NCI-H345 (cell line): ENCODE measurements at regions not wholly inside any gene's neighbourhood (a gene's known extent, or its start where the extent isn't known, plus 50 kb on each side); places are given as distances from the start of the nearest gene placed in this dataset.
"Not testable (repeated sequence)": the region's sequence is repeated elsewhere in the genome, so short reads cannot be mapped to it uniquely, and the experiment has no call there.

ENCODE experiments used
- DNase-seq: peaks from one replicate; lab custom pipeline; 2025; lab: John Stamatoyannopoulos, UW

DNA sequence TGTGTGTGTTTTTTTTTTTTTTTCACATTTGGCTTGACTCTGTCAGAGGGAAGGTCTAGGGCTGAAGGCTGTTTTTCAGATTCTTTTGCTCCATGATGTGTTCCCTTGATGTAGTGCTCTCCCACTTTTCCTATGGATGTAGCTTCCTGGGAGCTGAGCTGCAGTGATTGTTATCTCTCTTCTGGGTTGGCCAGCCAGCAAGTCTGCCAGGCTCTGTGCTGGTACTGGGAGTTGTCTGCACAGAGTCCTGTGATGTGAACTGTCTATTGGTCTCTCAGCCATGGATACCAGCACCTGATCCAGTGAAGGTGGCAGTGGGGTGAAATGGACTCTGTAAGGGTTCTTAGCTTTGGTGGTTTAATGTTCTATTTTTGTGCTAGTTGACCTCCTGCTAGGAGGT is 377.4 kb upstream of the MAN1A1 start:
- not testable (repeated sequence) for DNase-seq

DNA sequence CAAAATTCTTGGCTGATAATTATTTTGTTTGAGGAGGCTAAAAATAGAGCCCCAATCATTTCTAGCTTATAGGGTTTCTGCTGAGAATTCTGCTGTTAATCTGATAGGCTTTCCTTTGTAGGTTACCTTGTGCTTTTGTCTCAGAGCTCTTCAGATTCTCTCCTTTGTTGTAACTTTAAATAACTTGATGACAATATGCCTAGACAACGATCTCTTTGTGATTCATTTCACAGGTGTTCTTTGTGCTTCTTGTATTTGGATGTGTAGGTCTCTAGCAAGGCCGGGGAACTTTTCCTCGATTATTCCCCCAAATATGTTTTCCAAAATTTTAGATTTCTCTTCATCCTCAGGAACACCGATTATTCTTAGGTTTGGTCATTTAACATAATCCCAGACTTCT is 376.5 kb upstream of the MAN1A1 start:
- no peak for DNase-seq

DNA sequence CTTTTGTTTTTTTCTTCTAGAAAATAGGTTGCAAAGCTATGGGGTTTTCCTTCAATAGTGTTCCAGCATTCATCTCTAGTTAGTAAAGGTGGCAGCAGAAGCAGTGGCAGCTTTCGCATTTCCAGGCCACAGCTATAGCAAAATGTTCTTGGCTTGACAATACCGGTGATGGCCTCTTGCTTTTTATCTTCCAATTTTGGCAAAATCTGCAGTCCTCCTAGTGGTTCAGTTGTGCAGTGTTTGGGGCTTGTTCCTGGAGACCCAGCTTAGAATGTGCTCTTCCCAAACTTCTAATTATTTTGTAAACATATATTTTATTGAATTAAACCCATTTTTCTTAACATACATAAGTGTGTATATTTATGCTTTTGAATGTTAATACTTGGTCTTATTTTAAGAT is 370.6 kb upstream of the MAN1A1 start:
- no peak for DNase-seq

DNA sequence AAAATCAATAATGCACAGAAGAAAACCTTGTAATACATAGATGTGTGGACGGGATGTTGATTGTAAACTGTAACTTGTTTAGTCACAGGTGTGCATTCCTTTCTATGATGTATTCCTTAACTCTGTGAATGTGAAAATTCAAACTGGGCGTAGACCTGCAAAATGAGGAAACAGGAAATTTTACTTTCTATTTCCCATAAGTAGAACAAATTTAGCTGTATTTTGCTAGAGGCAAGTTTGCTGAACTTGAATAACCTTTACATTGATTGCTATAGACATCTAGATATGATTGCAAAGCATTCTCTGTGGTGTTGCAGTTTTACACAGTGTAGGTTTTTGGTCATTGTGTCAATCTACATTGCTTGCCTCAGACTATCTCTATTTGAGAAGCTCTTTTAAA is 368.4 kb upstream of the MAN1A1 start:
- no peak for DNase-seq

DNA sequence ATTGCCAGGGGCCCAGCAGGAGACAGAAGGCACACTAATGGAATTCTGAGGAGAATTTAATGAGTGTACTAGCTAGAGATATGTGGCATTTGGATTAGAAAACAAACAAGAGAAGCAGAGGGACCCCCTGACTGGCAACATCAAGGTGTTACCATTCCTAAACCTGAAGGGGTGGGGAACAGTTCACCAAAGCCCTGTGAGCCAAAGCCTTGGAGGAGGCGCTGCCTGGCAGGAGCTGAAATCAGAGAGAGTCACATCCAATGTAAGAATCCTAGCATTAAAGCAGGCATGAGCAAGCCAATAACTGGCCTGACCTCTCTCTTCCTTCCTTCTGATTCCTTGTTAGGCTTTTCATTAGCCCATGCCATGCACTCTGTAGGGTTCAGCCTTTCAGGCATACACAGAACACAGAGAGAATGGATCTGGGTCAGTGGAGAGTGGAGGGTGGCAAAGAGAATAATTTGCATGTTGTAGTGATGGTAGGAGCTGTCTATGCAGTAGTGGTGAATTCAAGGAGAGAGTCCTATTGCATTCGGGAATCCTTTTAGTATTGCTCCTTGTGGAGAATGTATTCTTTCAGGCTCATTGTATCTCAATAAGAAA is 367.2 kb upstream of the MAN1A1 start:
- DNase-seq = no peak

DNA sequence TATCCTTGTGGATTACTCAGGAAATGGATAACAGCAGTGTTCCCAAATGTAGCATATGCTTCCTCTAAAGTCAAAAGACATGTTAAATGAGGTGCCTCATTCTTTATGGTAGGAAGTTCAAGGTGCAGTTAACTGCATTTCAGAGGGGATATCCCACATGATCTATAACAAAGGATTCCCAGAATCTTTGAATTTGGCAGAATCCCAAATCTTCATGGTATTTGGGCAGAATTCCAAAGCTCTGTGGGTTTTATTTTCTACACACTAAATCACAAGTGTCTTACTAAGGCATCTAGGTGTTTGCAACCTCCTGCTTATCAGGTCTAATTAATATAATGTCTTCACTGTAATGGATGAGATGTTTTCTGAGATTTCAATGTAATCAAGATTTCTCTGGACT is 364.3 kb upstream of the MAN1A1 start:
- no peak for DNase-seq

DNA sequence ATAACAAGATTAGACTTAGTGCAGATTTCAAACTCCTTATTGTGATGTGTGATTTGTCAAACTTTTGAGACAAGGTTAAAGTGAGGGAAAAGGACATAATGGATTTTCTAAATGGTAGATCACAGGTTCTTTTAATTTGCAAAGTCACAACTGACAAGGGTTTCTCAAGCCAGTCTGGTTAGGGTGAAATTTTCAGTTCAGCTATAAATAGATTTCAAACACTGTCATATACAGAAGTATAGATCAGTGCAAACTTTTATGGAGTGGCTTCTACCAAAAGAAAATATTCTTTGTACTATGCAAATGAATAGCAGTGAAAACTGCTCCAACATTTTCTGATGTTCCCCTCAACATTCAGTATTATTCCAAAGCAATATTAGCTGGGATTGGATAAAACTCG is 337.1 kb upstream of the MAN1A1 start:
- DNase-seq = no peak

DNA sequence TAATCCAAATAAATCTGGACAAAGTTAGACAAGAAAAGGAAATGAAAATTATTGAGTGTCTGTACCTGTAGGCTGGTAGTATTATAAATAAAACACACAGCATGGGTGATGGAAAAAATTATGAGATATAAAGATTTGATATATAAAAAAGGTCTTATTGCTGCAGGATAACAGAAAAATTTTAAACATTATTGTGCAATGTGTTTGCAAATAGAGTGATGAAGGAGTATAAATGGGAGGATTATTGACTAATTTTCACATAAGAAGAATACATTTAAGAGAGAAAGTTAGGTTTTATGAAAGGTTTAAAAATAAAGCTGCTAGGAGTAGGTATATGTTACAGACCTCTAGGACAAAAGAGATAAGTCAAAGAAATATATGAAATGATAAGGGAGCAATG is 336.7 kb upstream of the MAN1A1 start:
- no peak for DNase-seq

DNA sequence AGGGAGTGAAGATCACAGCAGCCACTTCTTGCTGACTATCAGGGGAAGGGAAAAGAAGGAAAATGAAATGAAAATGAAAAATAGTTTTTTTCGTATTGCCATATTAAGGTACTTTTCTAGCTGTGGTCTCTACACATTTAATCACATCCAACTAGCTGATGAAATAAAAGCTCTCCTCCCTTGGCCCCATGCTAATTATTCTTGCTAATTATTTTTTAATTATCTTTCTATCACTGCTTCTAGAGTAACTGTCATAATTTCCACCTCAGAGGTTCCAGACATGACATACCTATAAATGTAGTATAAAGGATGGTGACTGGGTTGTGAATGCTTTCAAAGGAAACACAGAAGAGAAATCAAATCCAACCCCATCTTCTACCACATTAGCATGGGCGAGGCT is 334.1 kb upstream of the MAN1A1 start:
- DNase-seq = no peak

DNA sequence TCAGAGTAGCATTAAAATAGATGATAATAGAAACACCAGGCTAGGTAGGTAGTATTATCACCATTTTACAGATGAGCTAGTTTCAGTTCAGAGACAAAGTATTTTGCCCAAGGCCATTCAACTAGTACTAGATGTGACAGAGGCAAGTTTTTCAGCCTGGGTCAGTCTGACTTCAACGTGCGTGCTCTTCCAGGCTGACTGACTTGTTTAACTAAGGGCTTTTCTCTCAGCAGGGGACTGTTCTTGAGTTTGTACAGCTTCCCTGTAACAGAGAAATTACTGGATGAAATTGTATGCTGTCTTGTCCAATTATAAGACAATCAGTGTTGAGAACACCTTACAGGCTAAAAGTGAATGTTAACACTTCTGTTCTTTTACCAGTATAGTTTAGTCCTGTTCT is 333.5 kb upstream of the MAN1A1 start:
- peak; percentile 23 for DNase-seq

DNA sequence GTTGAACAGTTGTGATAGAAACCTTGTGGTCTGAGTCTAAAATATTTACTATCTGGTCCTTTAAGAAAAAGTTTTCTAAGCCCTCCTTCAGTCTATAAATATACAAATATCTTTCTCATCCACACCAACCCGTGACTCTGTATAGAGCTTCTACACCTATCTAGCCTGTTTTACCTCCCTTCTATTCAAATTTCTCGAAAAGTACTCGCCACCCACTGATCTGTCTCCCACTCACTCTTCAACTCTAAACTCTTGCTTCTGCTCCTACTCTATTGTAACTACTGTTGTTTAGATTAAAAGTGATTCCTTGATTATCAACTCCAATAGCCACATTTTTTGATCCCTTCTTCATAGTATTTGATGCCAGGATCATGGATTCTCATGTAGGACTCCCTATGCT is 329.4 kb upstream of the MAN1A1 start:
- no peak for DNase-seq

DNA sequence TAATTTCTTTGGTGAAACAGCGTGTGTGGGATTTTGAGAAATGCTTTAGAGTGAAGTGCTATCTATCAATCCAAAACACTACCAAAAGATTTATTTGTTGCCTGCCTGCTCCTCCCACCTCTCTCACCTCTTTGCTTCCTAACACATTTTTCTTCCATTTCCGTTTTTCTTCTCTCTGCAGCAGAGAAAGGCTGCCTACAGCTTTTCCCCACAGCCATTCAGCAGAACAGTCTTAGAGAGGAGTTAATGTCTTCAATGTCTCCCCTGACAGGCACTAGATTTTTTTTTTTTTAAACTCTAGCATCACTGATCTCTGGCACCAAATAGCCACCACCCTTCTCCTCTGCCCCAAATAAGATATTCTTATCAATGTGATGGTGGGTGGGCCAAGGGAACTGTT is 327.8 kb upstream of the MAN1A1 start:
- DNase-seq = no peak

DNA sequence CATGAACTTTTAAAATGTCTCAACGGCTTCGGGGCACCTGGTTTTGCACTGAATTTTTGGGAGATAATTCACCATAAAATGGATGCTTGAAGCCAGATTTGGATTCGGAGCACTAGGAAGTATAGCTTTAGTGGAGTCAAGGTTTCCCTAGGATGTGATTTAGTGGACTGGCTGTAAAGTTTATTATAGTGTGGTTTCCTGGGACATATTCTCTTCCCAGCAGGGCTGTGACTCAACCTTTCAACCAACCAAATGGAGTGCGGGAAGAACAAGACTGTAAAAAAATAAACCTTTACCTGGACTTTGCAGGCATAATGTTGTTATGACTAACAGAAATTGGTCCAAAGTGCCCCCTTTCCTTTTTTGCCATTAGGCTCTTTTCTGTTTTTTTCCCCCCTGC is 327.4 kb upstream of the MAN1A1 start:
- no peak for DNase-seq

DNA sequence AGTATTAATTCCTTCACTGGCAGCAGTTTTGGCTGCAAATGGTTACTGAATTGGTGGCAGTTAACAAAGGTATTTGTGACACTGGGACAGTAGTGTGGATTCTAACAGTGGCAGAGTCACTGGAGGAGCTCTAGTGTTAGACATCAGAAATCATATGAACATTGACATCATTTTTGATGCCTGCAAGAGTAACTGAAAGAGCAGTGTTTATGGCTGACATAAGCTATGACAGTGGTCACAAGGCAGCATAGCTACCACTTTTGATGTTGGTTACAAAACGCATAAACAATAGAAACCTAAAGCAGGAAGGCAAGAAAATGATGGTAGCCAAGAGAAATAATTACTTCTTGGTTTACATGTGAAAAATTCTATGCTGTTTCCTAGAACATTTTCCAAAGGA is 326.7 kb upstream of the MAN1A1 start:
- no peak for DNase-seq

DNA sequence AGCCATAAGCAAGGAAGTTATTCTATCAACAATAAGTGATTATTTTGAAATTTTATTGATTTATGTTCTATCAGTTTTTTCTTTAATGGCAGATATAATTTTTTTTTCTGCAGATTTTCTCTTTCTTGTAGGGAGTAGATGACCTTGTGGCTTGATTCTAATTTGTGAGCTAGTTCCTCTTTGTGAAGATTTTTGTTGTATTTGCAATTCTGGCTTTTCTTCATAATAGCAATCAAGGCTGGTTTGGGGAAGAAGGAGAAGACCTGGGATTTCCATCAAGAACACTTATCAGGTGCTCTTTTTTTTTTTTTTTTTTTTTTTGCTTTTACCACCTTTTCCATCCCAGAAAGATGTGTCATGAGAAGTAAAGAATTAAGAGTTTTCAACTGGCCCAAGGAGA is 324.2 kb upstream of the MAN1A1 start:
- no peak for DNase-seq

DNA sequence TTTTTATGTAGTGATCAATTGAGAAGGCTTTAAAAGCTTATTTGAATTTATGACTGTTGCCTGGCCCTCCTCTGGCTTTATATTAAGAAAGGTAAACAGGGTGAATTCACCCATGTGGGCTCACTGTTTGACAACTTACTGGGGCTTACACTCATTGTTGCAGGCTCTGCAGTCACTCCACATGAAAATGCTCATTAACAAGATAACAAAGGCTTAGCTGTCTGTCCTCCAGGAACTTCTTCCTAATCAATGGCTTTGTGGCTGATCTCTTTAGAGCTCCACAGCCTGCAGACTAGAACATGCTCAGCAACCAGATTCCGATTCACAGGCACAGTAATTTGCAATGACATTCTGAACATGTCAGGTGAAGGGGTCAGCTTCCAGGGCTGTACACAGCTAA is 323.2 kb upstream of the MAN1A1 start:
- DNase-seq = peak; percentile 18

DNA sequence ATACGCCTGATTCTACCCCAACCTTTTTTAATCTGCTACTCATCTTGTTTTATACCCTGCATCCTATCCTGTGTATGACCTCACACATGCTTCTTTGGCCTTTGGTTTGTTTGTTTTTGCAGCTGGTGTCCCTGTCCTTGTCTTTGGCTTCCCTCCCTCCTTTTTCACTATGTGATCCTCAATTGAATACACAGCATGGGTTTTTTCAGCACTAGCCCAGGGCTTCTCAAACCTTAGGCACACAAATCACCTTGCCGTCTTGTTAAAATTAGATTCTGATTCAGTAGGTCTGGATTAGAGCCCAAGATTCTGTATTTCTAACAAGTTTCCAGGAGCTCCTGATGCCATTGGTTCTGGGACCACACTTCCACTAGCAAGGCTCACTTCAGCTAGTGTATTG is 321.5 kb upstream of the MAN1A1 start:
- DNase-seq = no peak

DNA sequence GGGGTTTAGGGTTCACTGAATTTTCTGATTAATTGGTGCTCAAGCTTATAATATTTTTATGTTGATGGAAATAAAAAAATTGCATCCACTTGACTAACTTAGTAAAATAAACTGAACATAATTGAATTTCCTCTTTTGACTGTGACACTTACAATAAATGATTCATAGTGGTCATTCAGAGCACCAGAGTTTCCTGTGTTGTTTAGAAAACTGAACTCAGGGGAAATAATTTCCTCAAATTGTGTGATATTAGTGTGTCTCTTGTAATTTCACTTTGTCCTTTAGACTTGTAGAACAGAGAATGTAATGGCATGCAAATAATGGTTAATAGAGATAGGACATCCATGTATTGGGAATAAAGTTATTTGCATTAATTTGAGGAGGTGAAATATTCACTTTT is 319.7 kb upstream of the MAN1A1 start:
- DNase-seq = no peak

DNA sequence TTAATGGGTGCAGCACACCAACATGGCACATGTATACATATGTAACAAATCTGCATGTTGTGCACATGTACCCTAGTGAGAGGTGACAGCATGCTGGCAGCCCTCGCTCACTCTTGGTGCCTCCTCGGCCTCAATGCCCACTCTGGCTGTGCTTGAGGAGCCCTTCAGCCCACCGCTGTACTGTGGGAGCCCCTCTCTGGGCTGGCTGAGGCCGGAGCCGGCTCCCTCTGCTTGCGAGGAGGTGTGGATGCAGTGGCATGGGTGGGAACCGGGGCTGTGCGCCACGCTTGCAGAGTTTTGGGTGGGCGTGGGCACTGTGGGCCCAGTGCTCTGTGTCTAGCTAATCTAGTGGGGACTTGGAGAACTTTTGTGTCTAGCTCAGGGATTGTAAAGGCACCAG is 315.9 kb upstream of the MAN1A1 start:
- not testable (repeated sequence) for DNase-seq

DNA sequence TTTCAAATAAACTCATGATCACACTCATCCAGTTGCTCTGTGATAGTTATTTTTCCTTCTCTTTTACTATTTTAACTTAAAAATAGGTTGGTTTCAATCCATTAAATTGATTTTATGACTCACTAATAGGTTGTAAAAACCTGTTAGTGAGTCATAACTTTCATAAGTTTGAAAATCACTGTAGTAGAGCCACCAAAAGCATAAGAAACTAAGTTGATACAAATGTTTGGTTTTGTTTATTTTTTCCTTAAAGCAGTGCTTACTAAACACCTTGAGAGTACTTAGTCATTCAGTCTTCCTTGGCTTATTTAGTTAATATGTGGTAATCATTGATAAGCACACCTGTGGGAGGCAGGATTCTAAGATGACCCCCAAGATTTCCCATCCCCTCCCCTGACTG is 312.1 kb upstream of the MAN1A1 start:
- no peak for DNase-seq

DNA sequence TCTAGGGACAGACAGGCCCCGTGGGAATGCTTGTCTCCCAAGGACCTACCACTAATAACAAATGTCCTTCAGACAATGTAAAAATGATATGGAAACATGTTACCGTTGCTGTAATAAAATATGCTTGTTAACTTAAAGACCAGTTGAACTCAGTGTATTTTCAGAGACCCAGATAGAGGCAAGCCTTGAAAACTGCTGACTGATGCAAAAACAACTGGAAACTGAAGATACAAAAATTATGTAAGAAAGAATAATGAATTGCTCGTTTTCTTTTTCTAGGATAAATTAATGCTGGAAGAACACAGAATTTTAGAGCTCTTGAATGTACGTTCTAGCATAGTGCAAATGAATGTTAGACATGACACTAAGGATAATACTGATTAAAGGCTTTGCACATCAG is 311.5 kb upstream of the MAN1A1 start:
- no peak for DNase-seq

DNA sequence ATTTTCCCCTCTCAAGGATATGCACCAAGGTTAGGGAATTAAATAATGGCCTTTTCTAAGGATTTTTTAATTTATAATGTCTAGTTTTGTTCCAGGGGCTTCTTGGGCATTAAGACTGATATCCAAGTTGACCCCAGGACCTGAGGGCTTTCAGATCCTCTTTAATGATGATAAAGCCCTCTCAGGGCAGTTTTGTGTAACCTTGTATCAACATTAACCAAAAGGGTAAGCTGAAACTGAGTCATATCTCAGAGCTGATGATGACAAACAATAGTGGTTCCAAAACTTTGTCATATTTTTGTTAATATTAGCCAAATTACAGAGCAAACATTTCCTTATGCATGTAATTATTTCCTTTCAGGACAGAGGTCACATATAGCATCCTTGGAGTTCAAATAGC is 309.4 kb upstream of the MAN1A1 start:
- DNase-seq = no peak

DNA sequence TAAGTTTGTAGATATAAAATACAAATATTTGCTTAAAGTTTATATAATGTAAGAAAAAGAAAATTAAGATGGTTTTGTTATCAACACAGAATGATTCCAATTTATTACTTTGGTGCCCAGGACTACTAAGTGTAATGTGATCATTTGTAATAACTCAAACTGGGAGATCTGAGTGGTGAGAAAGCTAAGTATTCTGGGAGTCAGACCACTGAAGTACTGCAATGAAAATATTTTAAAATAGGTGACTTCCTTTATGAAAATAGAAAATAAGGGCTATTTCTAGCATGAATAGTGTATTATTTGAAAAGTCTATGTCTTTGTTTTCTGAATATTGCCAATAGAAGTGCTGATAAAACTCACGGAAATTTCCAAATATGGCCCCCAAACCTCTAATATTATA is 305.6 kb upstream of the MAN1A1 start:
- no peak for DNase-seq

DNA sequence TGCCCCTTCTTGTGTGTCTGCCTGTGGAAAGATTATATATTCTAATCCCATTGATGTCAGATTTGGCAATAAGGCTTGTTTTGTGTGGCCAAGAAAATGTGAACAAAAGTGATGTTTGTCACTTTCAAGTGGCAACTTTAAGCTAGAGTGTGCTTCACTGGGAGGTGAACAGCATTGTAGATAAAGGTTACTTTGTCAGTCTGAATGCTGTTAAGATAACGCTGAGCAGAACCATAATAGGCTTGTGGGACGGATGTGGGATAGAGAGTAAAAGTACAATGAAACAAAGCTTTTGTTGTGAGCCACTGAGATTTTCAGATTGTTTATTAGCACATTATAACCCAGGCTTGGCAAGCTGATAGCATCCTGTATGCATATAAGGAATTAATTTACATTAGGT is 303.8 kb upstream of the MAN1A1 start:
- DNase-seq = no peak

DNA sequence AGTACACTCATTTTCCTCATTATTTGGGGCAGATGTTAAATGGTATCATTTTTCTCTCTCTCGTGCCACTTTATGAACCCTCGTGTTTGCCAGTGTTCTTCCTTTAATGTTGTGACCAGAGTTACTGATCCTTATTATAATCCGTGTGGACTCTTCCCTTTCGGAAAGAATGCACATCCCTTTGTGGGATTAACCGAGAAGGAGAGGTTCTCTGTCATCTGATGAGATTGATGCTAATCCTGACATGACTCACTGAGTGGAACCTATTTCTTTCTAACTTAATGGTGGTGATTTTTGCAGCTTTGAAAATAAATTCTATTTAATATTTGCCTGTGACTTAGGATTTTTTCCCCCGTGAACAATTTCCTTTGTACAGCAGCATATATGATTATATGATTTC is 300.0 kb upstream of the MAN1A1 start:
- DNase-seq = no peak
